HG03521 (cell line): ENCODE measurements at regions not wholly inside any gene's neighbourhood (a gene's known extent, or its start where the extent isn't known, plus 50 kb on each side); places are given as distances from the start of the nearest gene placed in this dataset.
"Not testable (repeated sequence)": the region's sequence is repeated elsewhere in the genome, so short reads cannot be mapped to it uniquely, and the experiment has no call there.

Experiments
- ATAC-seq: cut with Tn5 transposase; IDR thresholded peaks from one replicate; pipeline ENCODE4 v1.9.1; 2021; ENCODE audit warnings: mild to moderate bottlenecking, moderate library complexity; ENCODE audit not compliant: unreplicated experiment

DNA sequence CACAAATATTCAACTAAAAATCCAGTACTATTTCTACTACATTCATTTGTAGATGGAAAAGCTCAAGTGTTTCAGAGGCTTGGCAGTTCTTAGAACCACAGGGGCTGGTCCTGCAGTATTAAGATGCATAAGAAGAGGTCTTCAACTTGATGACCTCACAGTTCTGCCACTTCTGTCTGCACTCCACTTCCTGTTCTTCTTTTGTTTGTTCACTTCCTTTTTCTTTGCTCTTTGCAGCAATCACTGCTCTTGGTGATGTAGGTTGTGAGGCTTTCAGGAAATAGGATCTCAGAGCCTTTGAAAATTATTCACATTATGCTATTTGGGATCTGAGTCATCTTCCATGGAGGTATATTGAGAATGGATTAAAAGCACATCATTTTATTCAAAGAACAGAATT lies 602.0 kb upstream of the CPEB2 start:
- no peak for ATAC-seq

DNA sequence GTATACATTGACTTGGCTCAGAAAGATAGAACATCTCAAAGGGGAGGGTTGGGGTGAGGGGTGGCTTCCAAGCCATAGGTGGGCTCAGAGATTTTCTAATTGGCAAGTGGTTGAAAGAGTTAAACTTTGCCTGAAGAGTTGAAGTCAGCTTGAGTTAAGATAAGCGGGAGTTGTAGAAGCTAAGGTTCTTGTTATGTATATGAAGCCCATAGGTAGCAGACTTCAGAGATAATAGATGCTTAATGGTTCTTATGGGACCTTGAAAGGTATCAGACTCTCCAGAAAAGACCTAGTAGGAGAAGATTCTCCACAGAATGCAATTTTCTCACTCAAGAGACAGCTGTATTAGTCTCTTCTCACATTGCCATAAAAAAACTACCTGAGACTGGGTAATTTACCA lies 599.1 kb upstream of the CPEB2 start:
- no peak for ATAC-seq

DNA sequence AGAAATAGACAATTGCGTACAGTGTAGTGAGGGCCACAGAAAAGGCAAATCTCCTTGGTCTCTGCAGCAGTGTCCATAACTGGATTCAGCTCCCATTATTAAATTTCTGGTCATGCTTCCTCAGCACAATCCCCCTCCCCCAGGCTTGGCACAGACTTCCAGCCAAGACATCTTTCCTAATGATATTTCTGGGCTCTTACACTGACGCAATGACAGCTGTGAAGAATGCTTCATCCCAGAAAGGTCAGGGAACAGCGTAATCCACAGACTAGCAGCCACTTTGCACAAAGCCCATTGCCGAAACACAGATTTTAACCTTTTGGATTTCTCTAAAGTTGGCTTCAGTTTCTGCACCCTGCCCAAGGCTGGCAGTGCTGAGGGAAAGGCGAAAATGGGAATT lies 597.6 kb upstream of the CPEB2 start:
- ATAC-seq: no peak

DNA sequence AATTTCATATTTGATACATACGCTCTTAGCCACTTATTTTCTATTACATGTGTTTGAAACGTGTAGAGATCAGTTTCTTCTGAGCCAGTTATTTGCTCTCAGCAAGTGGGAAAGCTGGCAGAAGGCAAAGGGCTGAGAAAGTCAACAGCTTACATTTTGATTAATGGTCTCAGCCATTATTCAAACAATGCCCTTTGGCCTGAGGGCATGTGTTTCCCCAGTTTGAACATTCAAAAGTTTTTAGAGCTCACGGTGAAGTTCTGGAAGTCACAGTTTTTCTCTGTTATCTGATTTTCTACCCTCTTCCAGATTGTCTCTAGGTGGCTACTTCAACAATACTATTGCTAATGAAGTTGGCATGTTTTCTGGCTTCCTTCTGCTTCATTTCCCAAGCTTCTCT lies 591.8 kb upstream of the CPEB2 start:
- no peak for ATAC-seq

DNA sequence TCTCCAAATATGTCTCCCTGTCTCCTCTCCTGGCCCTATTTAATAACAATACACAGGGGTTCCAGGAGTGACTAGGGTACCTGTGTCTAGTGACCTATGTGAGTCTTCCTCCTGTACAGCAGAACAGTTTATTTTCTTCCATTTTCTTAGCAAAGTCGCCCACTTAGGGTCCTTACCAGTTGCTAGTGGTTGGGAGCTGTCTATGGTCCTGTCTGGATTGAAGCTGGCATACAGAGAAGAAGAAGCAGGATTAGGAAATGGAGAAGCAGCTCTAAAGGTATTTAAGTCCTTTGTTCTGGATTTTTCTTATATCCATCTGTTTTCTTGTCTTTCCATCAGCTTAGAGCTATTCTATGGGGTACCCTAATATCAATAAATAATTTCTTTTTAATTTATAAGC lies 587.1 kb upstream of the CPEB2 start:
- no peak for ATAC-seq

DNA sequence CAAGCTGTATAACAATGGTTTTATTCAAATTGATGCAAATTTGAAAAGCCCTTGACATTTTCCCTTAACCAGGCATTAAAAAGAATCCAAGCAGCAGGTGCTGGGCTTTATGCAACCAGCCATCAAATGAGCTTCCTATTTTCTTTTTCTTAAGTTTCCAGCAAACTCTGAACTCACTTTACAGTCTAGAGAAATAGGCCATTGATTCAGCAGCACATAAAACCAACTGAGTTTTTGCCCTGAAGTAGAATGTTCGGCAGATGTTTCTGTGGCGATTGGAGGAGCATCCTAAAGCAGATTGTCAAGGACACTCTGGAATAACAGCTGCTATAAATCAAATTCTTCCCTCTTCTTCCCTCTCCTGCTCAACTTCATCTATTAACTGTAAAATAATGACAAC lies 582.8 kb upstream of the CPEB2 start:
- no peak for ATAC-seq

DNA sequence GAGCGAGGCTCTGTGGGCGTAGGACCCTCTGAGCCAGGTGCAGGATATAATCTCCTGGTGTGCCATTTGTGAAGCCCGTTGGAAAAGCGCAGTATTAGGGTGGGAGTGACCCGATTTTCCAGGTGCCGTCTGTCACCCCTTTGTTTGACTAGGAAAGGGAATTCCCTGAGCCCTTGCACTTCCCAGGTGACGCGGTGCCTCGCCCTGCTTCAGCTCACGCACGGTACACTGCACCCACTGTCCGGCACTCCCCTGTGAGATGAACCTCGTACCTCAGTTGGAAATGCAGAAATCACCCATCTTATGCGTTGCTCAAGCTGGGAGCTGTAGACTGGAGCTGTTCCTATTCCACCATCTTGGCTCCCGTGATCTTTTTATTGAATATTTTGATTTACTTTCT lies 576.0 kb upstream of the CPEB2 start:
- not testable (repeated sequence) for ATAC-seq

DNA sequence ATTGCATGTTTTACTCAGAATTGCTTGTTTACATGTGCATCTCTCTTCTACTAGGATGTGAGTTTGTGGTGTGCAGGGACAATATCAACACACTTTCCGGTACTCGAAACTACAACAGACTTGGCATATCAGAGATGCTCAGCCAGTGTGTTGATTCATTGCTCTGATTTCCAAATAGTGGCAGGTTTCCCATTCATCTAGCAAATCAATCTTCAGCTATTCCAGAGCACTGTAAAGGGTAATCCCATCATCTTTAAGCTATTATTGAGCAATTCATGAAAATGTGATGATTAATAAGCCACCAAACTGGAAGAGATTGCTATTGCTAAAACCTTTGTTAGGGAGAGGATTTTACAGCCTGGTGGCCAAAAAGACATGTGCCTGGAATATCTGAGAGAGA lies 574.2 kb upstream of the CPEB2 start:
- ATAC-seq: no peak

DNA sequence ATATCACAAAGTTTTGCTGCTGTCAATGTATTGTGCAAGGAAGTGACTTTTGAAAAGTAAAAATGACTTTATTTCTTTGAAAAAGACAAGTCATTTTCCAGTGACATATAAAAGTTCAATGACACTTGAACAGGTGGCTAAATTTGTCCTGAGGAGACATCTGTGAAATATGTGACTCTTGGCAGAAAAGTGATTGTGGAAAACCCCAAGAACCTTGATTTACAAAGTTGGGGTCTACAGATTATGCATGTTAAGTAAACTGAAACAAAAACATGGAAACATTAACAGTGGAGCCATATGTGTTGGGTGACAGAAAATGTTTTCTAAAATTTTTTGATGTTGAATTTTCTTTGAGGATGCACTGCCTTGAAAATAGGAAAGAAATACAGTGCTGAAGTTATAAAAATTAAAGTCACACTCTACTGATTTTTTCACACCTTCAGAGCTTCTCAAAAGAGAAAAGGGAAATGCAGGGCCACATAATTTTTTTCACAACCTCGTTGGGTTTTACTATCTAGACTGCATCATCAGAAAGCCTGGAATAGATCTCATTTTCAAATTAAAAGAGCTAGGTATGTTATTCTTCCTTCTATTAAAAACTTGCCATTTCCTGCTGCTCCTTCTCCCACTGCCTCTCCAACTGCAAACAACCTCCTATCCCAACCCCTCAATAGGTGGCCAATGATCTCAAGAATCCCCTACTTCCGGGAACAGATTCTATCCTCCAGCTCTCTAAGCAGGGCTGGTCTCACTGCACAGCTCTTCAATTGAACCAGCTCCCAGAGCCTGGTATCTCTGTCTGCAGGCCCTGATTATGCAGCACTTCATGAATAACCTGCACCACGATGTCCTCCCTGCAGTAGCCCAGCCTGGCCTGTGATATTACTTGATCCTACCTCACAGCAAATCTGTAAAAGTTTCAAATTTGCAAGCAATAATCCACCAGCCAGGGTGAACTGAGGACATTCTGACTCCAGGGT lies 570.8 kb upstream of the CPEB2 start:
- no peak for ATAC-seq

DNA sequence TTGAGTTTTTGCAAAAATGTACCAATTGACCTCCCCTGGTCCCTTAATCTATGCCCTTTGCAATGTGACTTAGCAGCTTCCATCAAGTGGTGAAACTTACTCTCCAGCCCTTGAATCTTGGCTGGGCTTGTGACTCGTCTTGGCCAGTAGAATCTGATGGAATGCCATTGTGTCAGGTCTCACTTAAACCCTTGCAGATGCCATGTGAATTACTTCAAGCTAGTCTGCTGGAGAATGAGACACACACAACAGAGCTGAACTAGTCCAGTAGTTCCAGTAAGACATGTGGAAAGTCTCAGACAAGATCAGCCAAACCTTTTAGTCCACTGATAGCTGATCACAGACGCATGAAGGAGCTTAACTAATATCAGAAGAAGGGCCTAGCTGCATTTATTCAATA lies 567.8 kb upstream of the CPEB2 start:
- no peak for ATAC-seq

DNA sequence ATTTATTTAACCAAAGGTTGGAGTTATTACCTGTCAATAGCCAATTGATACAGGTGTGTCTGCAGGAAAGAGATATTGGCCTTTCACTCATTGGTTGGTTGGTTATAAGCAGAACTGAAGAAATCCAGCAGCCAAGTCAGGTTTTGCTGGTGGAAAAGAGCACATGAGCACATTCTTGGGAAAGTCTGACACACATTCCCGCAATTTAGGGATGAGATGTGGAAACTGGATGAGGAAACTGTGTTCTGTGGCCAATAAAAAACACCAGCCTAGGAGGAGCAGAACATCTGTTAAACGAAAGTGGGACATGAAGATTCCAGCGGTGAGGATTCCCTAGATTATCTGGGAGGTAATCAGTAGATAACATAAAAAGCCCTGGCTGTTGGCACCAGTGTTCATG lies 567.4 kb upstream of the CPEB2 start:
- no peak for ATAC-seq

DNA sequence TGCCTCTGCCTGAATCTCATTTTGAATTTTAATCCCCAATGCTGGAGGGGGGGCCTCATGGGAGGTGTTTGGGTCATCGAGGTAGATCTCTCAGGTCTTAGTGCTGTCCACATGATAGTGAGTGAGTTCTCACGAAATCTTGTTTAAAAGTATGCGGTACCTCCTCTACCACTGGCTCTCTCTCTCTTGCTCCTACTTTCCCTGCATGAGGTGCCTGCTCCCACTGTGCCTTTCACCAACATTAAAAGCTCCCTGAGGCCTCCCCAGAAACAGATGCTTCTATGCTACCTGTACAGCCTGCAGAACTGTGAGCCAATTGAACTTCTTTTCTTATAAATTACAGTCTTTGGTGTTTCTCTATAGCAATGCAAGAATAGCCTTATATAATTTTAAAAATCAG lies 560.7 kb upstream of the CPEB2 start:
- ATAC-seq: no peak

DNA sequence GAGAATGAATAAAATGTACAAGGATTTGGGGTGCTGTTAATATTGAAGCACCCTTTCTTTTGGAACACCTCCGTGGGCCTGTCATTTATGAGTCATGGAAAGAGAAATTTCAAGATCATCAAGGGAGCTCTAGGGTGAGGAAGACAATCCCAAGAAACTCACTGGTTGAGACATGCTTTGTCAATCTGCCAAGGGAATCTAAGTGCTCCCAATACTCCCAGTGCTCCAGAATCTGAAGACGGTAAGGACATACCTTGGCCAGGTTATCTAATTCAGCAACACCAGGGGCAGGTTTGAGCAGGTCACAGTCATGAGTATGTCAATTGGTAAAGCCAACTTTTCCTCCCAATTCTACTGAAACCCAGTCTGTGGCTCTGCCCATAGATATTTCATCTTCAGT lies 556.4 kb upstream of the CPEB2 start:
- no peak for ATAC-seq

DNA sequence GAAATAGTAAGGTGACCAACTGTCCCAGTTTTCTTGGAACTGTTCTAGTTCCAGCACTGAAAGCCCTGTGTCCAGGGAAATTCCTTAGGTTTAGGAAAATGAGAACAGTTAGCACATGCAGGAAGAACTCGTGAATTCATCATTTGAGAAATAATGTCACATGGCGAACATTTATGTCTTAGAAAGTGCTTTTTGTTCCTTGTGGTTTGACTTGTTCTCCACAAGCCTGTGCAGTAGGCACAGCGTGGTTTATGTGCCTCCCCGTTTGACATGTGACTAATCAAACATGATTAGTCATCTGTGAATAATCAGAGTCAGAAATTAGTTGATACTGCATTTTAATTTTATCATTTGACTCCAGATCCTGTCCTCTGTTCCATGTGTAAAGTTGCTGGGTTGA lies 556.0 kb upstream of the CPEB2 start:
- ATAC-seq: no peak

DNA sequence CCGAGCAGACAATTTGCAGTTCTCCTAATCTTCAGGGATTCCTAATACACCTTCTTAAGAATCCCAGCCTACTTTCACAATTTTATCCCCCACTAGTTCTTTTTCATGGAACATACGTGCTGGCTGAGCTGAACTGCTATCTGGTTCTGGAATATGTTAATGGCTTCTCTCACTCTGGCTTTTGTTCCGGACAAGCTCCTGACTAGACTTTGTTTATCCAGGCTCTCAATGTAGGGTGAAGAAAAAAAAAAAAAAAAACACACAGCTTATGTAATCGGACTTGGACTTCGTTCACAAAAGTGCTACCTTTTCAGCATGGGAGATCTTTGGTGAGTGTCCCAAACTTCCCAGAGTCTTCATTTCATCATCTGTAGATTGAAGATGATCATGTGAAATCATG lies 555.4 kb upstream of the CPEB2 start:
- ATAC-seq: no peak

DNA sequence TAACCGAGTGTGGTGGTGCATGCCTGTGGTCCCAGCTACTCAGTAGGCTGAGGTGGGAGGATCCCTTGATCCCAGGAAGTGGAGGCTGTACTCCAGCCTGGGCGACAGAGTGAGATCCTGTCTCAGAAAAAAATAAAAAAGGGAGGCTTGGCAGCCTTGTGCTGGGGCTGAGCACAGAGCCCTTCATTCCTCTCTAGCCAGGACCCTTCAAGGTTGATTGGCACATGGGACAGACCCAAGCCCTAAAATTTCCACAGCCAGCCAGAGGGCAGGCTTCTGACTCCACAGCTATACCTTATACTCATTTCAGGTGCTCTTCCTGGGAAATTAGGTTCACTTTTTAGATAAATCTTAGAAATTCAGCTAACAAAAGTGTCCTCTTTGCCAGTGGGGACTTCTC lies 553.0 kb upstream of the CPEB2 start:
- ATAC-seq: no peak

DNA sequence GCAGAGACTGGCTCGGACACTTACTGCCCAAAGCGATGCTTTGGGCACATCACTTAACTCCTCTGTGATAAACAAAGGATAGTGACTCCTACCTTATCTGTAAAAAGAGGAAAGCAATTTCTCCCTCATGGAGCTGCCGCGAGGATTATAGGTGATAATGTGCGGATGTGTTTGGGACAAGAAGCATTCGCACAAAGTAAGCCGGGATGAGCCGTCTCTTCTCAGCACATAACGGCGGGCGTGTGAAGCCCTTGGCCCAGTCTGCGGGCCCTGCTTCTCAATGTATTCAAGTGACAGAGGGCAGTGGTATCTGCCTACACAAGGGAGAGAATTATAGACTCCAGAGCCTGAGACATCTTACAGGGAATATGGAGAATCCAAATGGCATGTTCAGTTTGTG lies 550.3 kb upstream of the CPEB2 start:
- no peak for ATAC-seq

DNA sequence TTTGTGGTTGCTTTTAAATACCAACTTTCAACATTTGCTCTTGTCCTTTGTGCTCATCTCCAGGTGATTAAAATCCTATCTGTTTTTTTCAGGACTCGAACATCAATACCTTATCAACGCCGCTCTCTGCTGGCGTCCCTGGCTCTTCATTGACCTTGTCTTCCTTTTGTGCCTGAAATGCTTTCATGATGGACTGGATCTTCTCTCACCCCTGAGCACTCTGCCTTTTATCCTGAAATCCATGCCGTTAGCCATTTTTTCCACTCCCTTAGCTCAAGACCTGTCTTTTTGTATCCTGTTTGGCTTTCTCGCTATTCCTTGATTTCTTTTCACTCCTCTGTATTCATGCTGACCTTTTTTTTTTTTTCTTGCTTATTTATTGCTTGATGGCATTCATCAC lies 549.5 kb upstream of the CPEB2 start:
- no peak for ATAC-seq

DNA sequence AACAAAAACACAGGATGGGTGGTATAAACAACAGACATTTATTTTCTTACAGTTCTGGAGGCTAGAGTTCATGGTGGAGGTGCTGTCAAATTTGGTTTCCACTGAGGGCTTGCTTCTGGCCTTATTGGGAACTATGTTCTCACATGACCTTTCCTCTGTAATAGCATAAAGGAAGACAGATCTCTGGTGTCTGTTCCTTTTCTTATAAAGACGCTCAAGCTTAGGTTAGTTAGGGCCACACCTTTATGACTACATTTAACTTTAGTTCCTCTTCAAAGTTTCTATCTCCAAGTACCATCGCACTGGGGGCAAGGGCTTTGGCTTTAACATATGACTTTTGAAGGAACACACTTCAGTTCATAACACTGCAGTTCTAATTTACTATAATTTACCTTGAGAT lies 543.8 kb upstream of the CPEB2 start:
- no peak for ATAC-seq

DNA sequence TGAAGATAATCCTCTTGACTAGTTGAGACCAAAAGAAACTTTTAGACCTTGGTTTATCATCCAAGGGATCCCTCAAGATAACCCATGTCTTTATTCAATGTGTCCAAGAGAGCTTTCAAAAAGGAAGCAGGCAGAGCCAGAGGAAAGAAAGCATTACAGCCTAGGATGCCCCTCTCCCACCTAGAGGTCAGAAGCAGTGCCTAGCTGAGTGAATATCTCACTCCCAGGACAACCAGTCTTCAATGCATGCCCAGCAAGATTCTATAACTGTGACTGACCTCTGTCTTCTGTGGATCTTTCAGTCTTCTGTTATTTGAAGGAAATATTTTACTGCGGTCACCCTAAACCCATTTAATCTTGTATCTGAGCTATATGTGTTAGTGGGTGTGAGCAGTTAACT lies 537.2 kb upstream of the CPEB2 start:
- ATAC-seq: no peak

DNA sequence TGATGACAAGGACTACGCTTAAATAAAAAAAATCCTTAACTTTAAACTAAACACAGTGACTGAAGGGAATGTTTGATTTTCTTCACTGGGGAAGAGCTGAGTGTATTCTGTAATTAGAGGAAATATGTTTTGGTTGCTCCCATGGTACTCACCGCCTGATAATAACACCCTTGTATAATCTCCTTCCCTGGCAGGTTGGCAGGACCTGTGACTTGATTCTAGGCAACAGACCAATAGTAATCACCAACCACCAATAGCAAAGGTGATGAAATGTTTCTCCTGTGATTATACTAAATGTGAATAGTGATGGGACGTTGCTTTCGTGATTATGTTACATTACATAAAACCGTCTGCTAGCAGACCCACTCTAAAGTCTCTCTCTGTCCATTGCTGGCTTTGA lies 536.8 kb upstream of the CPEB2 start:
- ATAC-seq: no peak

DNA sequence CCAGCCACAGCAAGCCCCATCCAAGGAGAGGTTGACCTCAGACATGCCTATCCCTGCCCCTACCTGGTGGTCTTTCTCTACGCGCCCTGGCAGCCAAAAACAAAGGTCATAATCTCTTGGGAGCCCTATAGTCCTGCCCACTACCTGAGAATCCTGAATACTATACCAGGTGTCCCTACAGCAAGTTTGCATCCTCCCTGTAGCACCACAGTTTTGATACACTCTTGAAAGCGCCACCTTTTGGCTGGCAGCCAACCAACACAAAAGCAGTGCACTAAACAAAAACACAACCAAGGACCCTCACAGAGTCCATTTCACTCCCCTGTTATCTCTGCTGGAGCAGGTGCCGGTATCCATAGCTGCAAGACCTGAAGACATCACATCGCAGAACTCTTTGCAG lies 523.8 kb upstream of the CPEB2 start:
- no peak for ATAC-seq

DNA sequence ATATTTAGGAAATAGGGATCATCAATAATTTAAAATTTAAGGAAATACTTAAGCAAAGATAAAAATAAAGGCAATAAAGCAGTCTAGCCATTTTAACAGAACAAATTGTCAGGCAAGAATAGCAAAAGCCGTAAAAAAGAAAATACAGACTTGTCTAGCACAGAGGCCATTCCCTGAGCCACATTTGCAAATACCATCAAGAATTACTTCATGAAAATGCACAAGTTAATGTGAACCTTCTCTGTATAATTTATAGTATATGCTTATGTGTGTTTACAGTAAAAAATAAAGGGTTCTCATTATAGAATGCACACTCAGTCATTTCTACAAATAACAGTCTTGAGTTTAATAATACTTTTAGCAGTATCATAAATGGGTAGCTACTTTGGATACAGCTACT lies 505.9 kb upstream of the CPEB2 start:
- no peak for ATAC-seq
